A549 (cell line): ENCODE measurements at regions not wholly inside any gene's neighbourhood (a gene's known extent, or its start where the extent isn't known, plus 50 kb on each side); places are given as distances from the start of the nearest gene placed in this dataset.
"Not testable (repeated sequence)": the region's sequence is repeated elsewhere in the genome, so short reads cannot be mapped to it uniquely, and the experiment has no call there.

Experiments used
- CEBPB ChIP-seq, 2 experiments: fragments of >200 bp in 1 of 2; sonication (Bioruptor Twin) in 1 of 2; formaldehyde crosslinking in 1 of 2; IDR thresholded peaks; 2 replicates each; pipeline ENCODE4 v1.6.1; 2012 to 2016
- CTCF ChIP-seq: fragments of >200 bp; sonication (Bioruptor Twin); formaldehyde crosslinking; IDR thresholded peaks from 3 replicates; pipeline ENCODE4 v1.5.1; 2016
- ELK1 ChIP-seq: fragments of 150-350 bp; IDR thresholded peaks from 2 replicates; pipeline ENCODE4 v1.6.1; 2014; ENCODE audit warnings: low read depth, mild to moderate bottlenecking, low read length
- ESRRA ChIP-seq: fragments of 150-350 bp; IDR thresholded peaks from 2 replicates; pipeline ENCODE4 v1.6.1; 2014; ENCODE audit warnings: mild to moderate bottlenecking, low read length, borderline replicate concordance
- JUN ChIP-seq, 2 experiments: fragments of >200 bp; sonication (Bioruptor Twin); formaldehyde crosslinking; IDR thresholded peaks; 2 replicates in 1 of 2; 3 replicates in 1 of 2; pipeline ENCODE4 v1.6.1; 2016 to 2017
- JUNB ChIP-seq: fragments of >200 bp; sonication (Bioruptor Twin); formaldehyde crosslinking; IDR thresholded peaks from 2 replicates; pipeline ENCODE4 v1.6.1; 2016
- KDM1A ChIP-seq: fragments of 200-600 bp; sonication (generic); IDR thresholded peaks from 2 replicates; pipeline ENCODE4 v1.6.1; 2016; ENCODE audit warnings: low read depth, mild to moderate bottlenecking
- MAX ChIP-seq: IDR thresholded peaks from 2 replicates; pipeline ENCODE4 v1.6.1; 2012
- MAZ ChIP-seq: fragments of 150-350 bp; IDR thresholded peaks from 2 replicates; pipeline ENCODE4 v1.6.1; 2014; ENCODE audit warnings: antibody characterized with exemption, low read depth, low read length, borderline replicate concordance
- RAD21 ChIP-seq, 2 experiments: fragments of >200 bp in 1 of 2; sonication (Bioruptor Twin) in 1 of 2; formaldehyde crosslinking in 1 of 2; IDR thresholded peaks in 1 of 2; conservative IDR thresholded peaks in 1 of 2; 2 replicates in 1 of 2; 3 replicates in 1 of 2; pipeline ENCODE4 v1.6.1; 2012 to 2018; ENCODE audit warnings: inconsistent platforms in 1 of 2
- SMC3 ChIP-seq: fragments of >200 bp; sonication (Bioruptor Twin); formaldehyde crosslinking; IDR thresholded peaks from 3 replicates; pipeline ENCODE4 v1.6.1; 2018; ENCODE audit warnings: inconsistent platforms
- USF2 ChIP-seq: fragments of 450-650 bp; IDR thresholded peaks from 2 replicates; pipeline ENCODE4 v1.6.1; 2014; ENCODE audit warnings: antibody characterized with exemption

GRCh38 chr7:9075774-9076173 lies 642.4 kb downstream of the NXPH1 start:
- TF ChIP-seq CEBPB (IDR thresholded peaks at IDR 0.05); USF2; JUN (IDR thresholded peaks at IDR 0.05); SMC3; MAZ; MAX; ESRRA; CTCF; JUNB; KDM1A; ELK1; RAD21 (conservative IDR thresholded peaks at IDR 0.05 in 1 of 2, IDR thresholded peaks at IDR 0.05 in 1 of 2): not testable (repeated sequence)
